ENCODE measurements at regions not wholly inside any gene's neighbourhood (a gene's known extent, or its start where the extent isn't known, plus 50 kb on each side); places are given as distances from the start of the nearest gene placed in this dataset.
A peak's percentile ranks its signal among the peaks of the same experiment; 100 is the strongest.

DNA sequence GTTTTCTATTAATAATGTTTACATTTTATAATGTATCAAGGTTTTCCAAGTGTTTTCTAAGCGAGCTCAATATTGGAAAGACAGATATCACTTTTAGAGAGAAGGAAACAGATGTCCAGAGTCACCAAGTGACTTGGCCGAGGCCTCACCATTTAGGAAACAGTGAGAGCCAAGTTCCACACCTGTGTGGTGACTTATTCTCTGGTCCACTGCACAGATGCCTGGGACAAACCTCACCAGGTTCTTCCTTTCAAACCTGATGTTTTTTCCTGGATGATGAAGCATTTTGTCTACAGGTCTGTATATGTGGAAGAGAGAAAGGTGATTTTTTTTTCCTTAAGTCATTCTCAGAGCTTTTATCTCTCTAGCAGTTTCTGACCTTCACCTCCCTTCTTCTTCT is 280.7 kb downstream of the LPIN1 start:
- DNase-seq (ENCODE audit: low read depth) = no peak

DNA sequence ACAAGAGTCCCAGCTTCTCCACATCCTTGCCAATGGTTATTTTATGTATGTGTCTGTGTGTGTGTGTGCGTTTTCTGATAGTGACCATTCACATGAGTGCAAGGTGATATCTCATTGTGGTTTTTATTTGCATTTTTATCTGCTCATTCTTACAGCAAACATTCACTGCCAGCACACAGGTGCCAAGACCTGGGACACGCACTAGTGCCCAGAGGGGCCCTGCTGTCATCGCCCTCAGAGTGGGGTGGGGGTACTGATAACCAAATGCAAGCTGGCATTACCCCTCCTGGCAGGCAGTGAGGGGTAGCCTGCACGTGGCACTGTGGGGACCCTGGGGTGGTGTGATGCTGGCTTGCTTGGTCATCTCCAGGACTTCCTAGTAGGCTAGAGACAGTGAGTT is 285.4 kb downstream of the LPIN1 start:
- DNase-seq (ENCODE audit: low read depth) = no peak

DNA sequence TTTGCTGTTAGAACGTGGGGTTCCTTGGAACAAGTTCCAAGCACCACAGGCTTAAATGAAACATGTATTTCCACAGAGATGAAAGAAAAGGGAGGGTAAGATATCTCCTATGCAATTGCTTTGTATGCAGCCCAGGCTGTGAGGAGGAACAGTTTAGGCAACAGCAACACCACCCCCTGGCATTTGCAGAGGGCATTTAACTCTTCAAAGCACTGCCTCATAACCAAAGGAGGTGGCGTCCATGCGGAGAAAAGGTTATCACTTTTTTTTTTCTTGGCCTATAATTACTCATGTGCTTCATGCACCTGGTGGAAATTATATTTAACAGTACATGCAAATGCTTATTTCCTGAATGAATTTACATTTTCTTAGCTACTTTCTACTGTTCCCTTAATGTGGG is 286.0 kb downstream of the LPIN1 start:
- no peak for DNase-seq (ENCODE audit: low read depth)

GRCh38 chr2:12032975-12033374 is 286.5 kb downstream of the LPIN1 start:
- DNase-seq (ENCODE audit: low read depth) = no peak

DNA sequence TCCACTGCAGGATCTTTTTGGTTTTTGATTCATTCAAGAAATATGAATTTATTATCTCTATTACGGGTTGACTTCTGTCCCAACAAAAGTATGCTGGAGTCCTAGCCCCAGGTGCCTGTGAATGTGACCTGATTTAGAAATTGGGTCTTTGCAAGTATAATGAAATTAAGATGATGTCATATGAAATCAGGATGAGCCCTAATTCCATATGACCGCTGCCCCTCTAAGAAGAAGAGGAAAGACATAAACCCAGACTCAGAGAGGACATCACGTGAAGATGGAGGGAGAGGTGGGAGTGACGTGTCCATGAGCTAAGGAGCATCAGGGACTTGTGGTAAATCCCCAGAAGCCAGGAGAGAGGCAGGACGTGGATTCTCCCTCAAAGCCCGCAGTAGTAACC is 287.1 kb downstream of the LPIN1 start:
- DNase-seq (ENCODE audit: low read depth) = no peak

GRCh38 chr2:12034382-12034781 is 287.9 kb downstream of the LPIN1 start:
- DNase-seq (ENCODE audit: low read depth) = no peak

GRCh38 chr2:12035029-12035720 is 288.7 kb downstream of the LPIN1 start:
- DNase-seq (ENCODE audit: low read depth) = no peak

DNA sequence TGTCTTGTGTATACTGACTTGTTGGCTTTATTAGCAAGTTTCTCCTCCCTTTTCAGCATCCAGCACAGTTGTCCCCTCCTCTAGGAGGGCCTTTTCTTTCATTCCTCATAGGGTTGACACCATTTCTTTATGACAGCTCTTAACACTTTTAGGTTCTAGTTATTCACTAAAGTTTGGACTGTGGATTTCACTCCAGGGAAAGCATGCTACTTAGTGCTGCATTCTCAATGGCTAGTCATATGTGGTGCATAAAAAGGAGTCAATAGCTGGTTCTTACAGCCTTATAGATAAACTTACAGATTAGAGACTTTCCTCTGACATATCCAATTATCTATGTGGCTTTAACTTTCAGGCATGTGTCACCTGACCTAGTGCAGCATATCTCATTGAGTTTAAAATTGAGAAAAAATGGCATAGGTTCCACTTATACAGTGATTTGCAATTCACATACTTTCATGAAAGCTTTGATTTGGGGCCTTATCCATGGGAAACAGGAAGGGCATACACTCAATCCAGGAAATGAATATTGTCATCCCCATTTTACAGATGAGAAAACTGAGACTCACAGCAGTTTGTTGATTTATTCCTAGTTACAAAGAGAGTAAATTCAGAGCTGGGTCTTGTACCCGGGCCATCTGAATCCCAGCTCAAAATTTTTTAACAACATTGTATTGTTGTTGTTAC is 289.7 kb downstream of the LPIN1 start:
- DNase-seq (ENCODE audit: low read depth) = no peak

GRCh38 chr2:12036640-12036983 is 290.2 kb downstream of the LPIN1 start:
- DNase-seq (ENCODE audit: low read depth) = no peak

- DNase-seq (ENCODE audit: low read depth) = no peak
Observed at GRCh38 chr2:12037301-12037700, 290.9 kb downstream of the LPIN1 start.

DNA sequence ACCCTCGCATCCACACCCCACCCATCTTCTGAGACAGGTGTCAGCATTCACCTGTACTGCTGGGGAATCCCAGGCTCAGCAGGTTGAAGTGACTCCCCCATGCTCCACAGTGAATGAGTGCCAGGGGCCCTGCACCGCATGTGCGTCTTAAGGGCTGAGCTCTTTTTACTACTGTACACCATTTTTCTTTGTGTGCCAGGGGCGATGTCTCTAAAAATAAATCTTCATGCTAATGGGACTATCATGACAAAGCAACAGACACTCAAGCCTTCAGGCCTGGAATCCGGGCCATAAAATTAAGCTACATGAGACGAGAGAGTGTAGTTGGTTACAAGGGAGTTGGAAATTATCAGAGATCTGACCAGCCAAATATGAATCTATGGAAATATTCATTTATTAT is 294.8 kb downstream of the LPIN1 start:
- no peak for DNase-seq (ENCODE audit: low read depth)

- DNase-seq (ENCODE audit: low read depth) = no peak
Observed at GRCh38 chr2:12043131-12043530, 296.7 kb downstream of the LPIN1 start.

GRCh38 chr2:12044857-12045256 is 298.4 kb downstream of the LPIN1 start:
- no peak for DNase-seq (ENCODE audit: low read depth)

- DNase-seq (ENCODE audit: low read depth) = no peak
Observed at GRCh38 chr2:12045864-12046291, 299.4 kb downstream of the LPIN1 start.

- no peak for DNase-seq (ENCODE audit: low read depth)
Observed at GRCh38 chr2:12046641-12047040, 300.2 kb downstream of the LPIN1 start.

DNA sequence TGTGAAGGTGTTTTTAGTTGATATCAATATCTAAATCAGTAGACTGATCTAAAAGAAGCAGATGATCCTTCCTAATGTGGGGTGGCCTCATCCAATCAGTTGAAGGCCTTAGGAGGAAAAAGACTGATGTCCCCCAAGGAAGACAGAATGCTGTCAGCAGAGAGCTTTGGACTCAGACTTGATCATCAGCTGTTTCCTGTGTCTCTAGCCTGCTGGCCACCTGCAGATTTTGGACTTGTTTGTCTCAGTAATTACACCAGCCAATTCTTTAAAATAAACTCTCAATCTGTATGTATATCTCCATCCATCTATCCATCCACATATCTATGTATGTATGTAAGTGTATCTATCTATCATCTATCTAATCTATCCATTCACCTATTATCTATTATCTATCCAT is 301.3 kb downstream of the LPIN1 start:
- no peak for DNase-seq (ENCODE audit: low read depth)

DNA sequence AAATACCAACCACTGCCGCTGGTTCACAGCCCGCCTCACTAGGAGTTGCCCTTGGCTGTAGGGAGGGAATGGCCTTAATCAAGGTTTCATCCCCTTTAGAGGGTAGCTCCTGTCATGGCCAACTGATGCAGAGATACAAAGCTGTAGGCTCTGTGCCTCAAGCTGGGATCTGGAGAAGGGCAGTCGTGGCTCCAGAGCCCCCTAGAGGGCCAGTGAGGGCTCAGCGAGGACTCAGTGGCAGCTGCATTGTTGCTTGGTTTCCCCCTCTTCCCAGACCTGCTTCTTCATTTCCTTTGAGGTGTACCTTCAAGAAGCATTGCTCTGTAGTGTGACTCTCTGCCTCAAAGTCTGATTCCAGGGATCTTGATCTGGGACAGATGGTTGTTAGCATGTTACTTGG is 302.1 kb downstream of the LPIN1 start:
- no peak for DNase-seq (ENCODE audit: low read depth)

DNA sequence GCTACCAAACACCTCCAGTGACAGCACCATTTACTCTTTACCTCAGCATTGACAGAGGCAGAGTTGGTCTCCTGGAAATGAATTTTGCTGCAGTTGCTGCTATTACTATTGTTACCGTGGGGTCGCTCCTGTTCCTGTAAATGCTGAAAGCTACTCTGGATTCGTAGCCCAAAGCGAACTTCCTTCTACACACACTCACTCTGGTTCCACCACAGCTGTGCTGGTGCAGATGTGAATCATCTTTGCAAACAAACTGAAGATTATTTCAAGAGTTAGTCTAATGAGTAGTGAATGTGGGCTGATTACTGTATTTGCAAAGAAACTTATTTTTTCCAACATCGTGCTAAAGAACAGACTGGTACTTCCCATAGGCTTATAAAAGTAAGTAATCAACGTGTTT is 304.0 kb downstream of the LPIN1 start:
- DNase-seq (ENCODE audit: low read depth) = peak; percentile 60

GRCh38 chr2:12051831-12052230 is 305.4 kb downstream of the LPIN1 start:
- no peak for DNase-seq (ENCODE audit: low read depth)

DNA sequence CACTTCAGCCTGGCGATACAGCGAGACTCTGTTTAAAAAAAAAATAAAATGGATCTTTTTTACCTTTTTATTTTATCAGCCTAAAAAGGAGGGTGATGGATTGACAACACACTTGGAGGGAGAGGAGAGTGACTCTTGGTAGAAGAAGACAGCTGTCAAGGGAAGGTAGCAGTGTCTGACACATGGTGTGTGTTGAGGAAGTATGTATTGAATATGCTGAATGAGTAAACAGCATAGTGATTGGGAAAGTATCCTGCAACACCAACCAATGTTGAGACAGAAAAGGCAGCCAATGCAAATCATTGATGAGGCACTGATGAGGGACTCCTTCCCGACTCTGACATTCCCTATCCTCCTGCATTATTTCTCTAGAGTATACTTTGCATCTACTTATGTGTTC is 306.4 kb downstream of the LPIN1 start:
- no peak for DNase-seq (ENCODE audit: low read depth)

DNA sequence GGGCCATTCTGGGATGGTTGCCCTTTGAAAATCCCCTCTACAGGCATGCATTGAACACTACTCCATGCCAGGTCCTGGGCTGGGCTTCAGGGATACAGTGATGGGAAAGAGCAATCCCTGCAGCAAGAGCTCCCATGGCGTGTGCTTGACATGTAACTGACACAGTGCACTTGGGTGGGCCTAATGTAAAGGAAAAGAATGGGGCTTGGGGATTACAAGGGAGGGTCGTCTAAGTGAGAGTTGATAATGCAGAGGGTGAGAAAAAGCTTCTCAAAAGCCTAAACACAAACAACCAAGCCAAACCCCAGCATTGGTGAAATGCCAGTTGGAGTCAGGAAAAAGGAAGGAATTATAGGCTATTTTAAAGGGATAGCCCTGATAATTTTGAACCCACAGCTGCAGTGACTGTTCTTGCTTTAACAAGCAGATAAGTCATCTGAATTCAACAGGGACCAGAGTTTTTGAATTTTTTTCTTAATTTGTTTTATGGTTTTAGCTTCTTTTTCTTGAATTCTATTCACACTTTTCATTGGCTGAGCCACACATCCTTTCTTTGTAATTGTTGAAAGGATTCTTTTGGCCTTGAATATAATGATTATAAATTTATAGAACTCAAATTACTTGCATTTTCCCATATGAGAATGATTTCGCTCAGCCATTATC is 308.7 kb downstream of the LPIN1 start:
- DNase-seq (ENCODE audit: low read depth) = no peak

- no peak for DNase-seq (ENCODE audit: low read depth)
Observed at GRCh38 chr2:12057436-12058166, 311.2 kb downstream of the LPIN1 start.

Data from forelimb muscle (tissue), 1 donor.